CD4-positive, alpha-beta T cell treated with Interleukin-21 for 1 hour (primary cell): ENCODE measurements at regions not wholly inside any gene's neighbourhood (a gene's known extent, or its start where the extent isn't known, plus 50 kb on each side); places are given as distances from the start of the nearest gene placed in this dataset.
"Not testable (repeated sequence)": the region's sequence is repeated elsewhere in the genome, so short reads cannot be mapped to it uniquely, and the experiment has no call there.

Experiments used
- DNase-seq: peaks from one replicate; pipeline ENCODE4 v3.0.0-alpha.2; 2020

DNA sequence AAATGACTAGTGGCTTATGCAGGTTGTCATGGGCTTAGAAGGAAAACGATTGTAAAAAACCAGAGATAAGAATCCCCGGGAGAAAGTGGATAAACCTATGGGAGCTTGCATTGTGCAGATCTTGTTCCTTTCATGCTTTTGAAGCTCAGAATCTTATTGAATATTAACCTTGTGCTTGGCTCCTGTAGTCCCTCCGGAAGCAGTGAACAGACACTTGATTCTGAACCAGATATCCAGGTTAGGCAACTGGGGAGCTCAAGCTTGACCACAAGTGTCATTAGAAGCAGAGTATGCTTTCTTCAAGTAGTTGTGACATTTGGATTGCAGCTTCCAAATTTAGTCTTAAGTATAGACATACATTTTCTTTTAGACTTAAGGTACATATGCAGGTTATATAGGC lies 212.6 kb upstream of the MOCS1 start:
- no peak for DNase-seq

DNA sequence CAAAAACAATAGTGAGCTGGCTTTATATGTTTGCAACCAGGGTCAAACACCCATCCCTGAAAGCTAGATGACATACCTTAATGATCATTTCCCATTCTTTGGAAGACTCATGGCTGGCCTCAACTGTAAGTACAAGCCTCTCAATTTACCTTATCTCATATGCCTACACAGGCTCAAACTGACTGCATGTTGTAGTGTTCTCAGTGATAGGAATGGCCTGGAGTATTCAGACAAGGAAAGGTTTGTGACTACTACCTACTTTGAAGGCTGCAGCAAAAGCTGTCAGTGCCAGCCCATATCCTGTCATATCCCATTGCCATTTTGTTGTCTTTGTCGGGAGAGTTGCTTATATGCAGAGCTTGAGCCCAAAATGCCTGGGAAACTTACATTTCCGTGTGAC lies 205.2 kb upstream of the MOCS1 start:
- no peak for DNase-seq

DNA sequence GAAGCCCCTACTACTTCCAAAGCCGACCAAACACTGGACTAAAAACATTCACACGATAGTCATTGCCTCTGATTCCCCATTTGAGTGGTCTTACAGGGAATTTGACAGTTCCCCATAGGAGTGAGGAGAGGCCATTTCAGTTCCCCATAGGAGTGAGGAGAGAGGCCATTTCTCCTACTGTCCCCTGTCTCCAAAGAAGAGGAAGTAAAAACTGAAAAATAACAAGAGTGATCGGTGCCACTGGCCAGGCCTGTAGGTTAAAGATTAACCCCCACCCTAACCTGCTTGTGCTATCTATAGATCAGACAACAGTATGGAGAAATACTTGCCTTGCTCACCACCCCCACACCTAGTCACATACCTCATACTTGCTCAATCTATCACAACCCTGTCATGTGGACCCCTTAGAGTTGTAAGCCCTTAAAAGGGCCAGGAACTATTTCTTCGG lies 204.0 kb upstream of the MOCS1 start:
- DNase-seq = no peak

DNA sequence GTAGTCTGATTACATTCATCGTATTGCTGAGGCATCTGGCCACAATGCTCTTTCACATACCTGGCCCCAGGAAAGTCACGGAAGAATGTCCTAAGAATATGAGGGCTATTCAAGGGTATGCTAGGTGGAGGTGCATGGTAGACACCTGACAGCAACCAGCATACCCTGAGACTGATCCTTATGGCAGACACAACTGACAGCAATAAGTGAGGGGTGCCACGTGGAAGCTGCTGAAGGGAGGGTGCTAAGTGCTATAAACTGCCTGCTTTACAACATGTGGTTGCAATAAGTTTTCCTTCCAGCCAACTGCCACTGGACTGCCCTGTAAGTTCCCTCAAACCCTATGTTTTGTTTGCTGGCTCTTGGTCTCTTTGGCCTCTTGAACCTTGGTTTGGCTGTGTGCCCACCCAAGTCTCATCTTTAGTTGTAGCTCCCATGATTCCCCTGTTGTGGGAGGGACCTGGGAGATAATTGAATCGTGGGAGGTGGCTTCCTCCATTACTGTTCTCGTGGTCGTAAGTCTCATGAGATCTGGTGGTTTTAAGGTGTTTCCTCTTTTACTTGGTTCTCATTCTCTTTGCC lies 201.3 kb upstream of the MOCS1 start:
- DNase-seq = no peak

DNA sequence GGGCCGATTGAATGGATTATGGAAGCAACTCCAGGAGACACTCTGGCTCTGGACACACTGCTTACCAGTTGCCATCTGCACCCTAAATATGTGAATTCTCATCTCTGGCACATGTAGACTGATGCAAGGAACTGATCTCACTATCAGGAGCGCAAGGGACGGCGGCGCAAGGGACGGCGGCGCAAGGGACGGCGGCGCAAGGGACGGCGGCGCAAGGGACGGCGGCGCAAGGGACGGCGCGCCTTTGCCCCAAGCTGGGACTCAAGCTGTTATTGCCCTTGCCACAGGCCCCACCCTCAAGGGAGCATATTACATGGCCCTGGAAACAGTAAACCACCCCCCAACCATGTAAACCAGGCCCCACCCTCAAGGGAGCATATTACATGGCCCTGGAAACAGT lies 199.7 kb upstream of the MOCS1 start:
- not testable (repeated sequence) for DNase-seq

DNA sequence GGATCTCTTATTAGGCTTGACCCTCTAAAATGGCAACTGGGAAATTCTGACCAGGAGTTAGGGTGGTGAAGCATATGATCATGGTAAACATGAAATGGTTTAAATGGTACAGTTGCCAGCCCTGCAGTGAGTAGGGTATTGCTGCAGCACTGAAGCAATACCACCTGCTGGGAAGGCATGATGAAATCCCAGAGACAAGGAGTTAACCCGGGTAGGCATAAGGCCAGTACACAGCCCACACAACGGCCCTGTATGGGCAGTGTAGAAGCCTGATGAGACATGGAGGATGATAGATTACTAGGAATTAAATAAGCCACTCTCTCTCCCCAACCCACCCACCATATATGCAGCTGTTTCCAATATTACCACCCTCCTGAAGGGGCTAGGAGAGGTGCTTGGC lies 197.4 kb upstream of the MOCS1 start:
- no peak for DNase-seq

DNA sequence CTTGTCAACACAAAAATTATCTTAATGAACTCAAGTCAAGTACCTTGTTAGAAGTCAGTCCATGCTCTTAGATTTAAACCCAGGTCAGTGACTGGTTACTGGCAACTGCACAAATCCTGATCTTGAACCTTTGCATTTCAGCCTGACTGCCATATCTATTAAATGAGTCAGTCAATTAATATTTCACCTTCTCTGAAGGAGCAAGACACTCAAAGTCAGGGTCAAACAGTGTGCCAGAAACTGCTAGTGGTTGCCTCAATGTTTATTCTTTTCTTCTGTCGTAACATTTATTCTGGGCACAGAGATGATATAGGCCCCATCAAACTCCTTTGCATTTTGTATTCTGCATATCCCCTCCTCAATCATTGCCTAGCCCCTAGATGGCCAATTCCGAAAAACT lies 193.9 kb upstream of the MOCS1 start:
- DNase-seq = no peak

DNA sequence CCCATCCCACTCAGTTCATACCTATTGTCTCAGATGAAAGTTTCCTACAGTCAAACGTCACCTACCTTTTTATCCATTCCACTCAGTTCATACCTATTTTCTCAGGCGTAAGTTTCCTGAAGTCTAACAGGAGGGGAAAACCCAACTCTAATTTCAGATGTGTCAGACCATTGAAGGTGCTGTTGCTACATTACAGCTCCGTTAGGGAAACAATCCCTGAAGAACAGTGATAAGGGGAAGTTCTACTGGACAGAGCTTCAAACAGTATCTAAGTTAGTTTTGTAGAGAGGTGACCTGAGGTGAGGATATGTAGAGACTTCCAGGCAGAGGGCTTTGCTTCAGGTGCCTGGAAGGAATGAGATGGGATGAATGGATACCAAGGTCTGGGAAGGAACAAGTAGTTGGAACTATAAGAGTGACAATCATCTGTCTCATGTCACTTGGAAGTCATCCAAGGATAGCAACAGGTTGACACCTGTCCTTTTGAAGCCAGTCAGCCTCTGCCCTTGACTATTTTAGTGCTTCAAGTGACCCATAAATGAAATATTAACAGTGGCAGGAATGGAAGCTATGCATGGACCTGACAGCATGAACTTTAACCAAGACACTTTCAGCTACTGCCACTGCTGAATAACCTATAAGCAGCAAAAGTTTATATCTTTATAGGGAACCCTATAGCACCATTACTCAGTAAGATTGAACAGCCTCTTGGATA lies 191.6 kb upstream of the MOCS1 start:
- no peak for DNase-seq

DNA sequence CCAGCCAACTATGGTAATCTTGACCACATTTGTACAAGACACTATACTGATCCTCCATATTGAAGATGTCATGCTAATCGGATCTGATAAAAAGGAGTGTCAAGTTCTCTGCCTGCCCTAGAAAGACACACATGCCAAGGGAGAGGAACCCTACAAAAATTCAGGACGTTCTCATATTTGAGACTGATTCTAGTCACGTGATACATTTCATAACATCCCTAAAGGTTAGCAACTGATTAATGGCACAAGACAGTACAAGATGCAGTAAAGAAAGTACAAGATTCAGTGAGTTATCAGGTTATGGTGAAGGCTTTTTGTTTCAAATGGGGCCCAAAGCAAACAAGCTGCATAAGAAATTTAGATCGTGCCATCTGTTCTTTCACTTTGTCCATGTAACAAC lies 190.7 kb upstream of the MOCS1 start:
- no peak for DNase-seq

DNA sequence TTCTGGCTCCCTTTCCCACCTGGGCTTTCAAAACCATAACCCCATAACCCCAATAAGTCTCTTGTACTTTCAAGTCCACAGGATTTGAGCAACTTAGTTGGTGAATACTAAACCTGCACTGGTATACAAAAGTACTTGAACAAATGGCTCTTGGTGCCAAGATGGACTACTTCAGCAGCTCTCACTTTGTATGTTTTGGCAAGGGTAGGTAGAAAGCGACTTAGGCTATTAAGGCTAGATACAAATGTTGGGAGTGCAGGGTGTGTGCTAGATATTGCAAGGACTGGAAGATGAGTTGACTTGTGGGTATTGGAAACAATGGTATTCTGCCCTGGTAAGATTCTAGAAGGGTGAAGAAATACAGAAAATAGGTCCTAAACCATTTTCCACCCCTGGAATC lies 182.6 kb upstream of the MOCS1 start:
- DNase-seq = no peak

DNA sequence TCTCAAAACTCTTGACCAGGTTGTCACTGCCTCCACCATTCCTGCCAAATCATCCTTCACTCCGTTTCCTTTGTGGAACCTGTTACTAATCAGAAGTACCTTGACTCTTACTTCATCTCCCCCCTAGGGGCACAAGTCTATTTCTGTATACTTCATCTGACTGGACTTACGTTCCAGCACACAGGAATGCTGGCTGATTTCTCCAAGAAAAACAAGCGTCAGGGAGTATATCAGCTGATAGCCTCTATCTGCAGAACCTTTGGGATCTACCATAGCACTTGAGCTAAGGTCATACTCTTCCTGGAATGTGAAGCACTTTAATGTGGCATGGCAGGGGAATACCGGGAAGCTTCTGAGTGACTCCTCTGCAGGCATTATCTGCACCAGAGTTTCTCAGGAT lies 178.1 kb upstream of the MOCS1 start:
- no peak for DNase-seq

DNA sequence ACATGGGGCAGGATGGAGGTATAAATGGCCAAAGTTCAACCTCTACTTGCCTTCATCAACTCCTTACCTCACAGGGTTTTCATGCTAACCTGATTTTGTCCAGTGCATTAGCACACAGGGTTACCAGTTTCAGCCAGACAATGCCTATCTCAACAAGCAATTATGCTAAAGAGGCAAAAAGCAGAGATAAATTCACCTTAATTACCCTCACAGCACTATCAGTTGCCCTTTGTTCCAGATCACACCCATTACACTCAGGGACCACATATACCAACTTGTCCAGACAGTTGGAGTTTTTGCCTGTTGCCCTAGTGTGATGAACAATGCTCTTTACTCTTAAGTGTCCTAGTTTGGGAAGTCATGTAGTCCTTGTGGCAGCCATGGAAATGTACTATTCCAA lies 174.5 kb upstream of the MOCS1 start:
- DNase-seq = no peak

DNA sequence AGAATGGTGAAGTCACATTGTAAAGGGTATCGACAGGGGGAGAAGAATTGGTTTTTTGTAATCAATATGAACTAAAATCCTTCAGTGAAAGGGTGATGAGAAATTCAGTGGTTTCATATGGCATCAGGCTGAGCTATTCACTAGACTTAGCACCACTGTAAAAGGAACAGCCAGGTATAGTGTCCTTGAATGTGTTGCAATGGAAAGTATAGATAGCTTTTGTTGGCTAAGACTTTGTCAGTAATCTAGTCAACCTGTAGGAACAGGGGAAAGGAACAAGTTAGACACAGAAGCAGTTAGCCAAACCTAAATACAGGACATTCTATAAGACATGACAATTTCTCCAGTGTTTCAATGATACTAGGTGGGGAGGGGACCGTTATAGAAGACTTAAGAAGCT lies 172.6 kb upstream of the MOCS1 start:
- no peak for DNase-seq

DNA sequence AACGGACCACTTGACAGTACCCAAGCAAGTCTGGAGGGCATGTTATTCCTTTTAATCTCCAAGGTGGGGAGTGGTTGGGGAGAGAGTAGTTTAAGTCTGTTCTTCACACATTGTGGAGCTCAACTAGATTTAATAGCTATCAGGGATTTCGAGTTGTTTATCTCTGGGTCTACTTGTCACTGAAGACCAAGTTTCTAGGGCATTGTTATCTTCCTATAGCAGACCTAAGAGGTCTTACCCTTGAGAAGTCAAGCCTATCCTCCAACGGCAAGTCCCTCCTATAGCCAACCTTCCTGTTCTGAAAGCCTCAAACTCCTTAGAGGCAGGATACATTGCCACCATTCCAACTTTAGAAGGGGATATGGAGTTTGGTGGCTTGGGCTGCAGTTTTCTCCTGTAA lies 164.5 kb upstream of the MOCS1 start:
- no peak for DNase-seq

DNA sequence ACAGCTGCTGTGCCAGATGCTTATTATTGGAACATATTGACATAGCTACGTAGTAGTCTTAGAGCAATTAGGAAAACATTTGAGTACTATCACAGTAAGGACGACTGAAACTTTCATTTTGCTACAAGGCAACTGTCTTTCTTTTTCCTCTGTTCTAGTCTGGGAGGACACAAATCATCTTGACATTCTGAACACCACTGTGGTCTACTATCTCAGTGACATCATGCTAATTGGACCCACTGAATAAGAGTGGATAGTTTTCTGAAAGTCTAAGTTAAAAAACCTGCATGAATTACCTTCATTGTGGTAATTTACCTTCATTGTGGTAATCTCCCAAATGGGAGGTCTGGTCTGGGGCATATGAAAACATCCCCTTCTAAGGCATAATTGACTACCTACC lies 163.3 kb upstream of the MOCS1 start:
- DNase-seq = no peak

DNA sequence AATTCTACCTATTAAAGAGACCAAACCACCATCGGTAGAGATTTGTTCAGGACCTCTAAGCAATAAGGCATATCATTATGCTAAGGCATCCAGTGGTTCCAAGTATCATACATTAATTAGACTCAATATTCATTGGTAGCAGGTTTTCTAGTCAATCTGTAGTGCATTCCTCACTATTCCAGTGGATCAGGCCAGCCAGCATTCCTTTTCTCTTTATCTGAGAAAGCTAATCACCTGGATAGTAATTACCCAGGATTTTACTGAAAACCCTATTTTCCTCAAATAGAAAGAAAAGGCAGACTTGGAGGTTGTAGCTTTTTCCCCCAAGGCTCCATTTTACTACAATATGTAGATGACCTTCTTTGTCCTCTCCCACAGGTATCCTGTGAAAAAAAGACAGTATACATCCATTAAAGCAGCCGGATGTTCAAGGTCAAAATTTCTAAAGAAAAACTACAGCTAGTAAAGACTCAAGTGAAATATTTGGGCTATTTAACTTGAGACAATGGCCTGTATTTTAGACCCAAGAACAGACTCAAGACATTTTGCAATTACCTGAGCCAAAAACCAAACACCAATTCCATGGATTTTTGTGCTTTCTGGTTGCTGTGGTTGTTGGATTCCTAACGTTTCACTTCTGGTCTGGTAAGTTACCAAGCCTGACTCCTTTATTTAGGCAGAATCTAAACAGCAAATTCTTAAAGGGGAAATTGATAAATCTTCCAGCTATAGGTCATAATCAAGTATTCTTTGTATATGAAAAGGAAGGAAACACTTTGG lies 149.1 kb upstream of the MOCS1 start:
- no peak for DNase-seq

DNA sequence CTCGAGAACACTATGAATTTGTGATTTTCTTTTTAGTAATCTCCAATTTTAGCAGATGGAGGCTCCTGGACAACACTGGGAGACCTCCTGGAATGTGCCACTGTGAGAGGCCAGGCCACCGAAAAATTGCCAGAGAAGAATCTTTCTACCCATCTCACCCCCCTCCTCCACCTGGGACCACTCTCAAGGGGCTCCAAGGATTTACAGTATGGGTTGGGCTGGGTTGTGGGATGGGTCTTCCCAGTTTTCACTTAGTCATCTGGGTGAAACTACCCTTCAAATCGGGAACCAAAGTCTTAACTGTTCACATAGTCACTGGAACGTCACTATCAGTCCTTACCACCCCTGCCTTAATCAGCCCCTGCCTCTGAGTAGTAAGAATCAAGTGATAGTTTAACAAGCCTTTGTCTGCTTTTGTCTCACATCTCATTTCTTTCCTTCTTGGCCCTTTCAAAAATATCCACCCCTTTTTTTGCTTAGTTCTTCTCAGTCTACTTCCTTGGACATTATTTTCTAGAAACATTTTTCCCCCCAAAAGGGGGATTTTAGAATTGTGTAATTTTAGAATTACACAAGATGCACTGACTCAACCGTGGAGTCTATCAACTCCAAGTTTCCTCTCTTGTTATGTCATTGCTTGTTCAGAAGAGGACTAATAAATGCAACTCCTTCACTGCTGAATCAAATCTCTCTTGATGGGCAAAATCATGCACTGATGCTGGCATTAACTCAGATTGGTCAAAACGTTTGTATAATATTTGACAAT lies 148.2 kb upstream of the MOCS1 start:
- no peak for DNase-seq

DNA sequence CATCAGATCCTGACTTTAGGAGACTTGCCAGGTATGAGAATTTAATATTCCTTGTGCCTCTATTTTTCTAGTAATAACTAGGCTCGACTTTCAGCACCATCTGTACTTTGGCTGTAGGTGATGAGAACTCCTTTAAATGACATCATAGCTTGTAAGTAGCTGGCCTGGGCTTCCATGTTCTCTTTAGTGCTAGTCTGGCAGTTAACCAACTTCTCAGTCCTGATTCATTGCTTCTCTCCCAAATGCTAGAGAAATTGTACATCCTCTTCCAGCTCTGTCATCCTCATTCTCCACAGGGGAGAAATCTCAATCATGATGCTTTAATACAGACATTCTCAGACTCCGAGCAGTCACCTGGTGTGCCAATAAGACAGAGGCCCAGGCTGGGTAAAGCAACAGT lies 143.5 kb upstream of the MOCS1 start:
- DNase-seq = no peak

DNA sequence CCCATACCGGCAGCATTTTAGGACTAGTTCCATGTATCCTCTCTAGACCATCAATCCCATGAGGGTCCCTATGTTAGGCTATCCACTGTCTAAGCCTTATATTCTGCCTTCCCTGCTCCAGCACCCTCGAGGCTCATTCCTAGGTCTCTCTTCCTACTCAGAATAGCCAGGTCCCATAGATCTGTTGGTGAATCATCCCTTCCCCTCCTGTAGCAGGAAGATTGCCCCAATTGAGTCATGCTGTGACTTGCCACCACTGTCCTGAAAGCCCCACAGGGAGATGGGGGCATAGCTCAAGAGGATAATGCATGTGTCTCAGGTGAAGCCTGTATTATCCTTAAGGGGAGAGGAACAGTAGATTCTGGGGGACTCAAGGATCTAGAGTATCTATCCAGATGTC lies 143.1 kb upstream of the MOCS1 start:
- DNase-seq = no peak

DNA sequence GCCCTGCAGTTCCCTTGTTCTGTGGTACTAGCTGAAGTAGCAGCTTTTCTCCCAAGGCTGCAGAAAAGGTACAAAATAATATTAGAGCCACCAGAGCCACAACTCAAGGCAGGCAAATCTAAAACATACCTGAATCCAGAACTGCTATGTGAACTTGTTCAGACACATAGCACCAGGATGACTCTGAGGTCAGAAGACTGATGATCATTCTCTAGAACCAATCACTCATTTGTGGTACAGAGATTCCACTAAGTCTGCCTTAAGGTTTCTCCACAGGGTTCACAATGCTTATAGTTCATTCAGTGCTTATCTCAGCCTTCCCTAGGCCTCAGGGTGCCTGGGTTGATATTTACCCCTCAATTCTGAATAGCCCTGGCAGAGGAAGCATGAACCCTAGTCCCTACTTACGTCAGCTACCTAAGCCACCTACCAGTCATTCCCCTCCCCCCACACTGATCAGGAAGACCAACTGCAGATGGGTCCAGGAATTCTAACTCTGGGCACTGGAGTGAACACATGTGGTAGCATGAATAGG lies 140.9 kb upstream of the MOCS1 start:
- DNase-seq = no peak

DNA sequence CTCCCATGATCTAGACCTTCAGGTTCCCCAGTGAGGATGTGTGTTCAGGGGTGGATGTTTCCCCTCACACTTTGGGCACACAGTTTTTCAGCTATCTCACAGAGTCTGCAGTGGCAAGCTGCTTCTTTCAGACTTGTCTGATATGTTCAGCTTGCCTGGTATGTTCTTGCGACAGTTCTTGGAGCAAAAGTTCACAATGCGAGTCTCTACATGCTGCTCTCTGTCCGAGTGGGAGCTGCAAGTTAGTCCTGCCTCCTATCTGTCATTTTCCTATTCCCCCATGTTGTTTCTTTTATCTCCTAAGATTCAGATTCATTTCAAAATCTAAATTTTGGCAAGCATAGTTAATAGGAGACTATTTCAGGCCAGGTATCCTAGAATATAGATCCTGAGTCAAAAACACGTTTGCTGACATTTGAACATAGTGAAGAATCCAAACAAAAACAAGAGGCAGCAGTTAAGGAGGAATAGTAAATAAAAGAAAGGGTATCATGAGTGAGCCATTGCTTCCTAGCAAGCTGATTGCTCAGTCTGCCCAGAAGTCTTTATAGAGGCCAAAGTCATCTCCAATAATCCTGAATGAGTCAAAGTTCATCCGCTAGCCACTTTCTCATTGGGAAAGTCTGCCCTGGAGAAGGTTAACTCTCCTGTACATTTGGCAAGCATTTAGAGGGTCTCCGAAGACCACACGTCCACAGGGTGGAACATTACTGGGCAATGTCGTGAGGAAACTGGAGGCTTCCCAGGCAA lies 140.2 kb upstream of the MOCS1 start:
- no peak for DNase-seq

DNA sequence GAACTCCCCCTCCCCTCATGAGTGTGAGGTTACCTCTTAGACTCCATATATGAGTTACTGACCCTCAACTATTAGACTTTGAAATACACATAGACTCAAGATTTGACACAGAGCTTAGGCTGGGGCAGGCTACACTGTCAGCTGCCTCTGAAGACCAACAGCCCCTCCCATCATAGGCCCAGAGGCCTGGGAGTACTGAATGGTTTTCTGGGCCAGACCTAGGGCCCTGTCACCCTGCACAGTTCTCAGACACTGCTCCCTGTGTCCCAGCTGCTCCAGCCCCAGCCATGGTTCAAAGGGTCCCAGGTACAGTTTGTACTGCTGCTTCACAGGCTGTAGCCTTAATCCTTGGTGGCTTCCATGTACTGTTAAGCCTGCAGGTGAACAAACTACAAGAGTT lies 132.1 kb upstream of the MOCS1 start:
- DNase-seq = no peak

DNA sequence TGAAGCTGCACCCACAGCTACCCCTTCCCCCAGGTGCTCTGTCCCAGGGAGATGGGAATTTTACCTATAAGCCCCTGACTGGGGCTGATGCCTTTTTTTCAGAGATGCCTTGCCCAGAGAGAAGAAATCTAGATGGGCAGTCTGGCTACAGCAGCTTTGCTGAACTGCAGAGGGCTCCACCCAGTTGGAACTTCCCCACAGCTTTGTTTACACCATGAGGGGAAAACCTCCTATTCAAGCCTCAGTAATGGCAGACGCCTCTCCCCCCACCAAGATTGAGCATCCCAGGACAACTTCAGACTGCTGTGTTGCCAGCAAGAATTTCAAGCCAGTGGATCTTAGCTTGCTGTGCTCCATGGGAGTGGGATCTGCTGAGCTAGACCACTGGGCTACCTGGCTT lies 122.6 kb upstream of the MOCS1 start:
- DNase-seq = no peak
